ENCODE measurements at regions not wholly inside any gene's neighbourhood (a gene's known extent, or its start where the extent isn't known, plus 50 kb on each side); places are given as distances from the start of the nearest gene placed in this dataset.

- no peaks in the 10 kb centered on the region for H3K9me3 Mint-ChIP-seq
- ATAC-seq (replicated peaks) (no peak), DNase-seq (no peak)
- H3K27me3 Mint-ChIP-seq, result peaks cover 10 to 44% of the 10 kb centered on the region in 2 donors
- no peaks in the 10 kb centered on the region for H3K4me1 Mint-ChIP-seq (ENCODE audit: low read depth in 2 of 2)
- H3K4me3 Mint-ChIP-seq, result no peak overlapping the region
- H3K27ac Mint-ChIP-seq, result no peak overlapping the region
- no peaks in the 10 kb centered on the region for H3K36me3 Mint-ChIP-seq (ENCODE audit: insufficient read depth)
Measured at GRCh38 chr20:40441771-40442170, 247.3 kb downstream of the MAFB start.

GRCh38 chr20:40438161-40438830 is 250.7 kb downstream of the MAFB start:
- ATAC-seq (replicated peaks) (no peak), DNase-seq (no peak)
- Mint-ChIP-seq H3K27ac (no peak overlapping the region), H3K4me3 (no peak overlapping the region), H3K9me3 (no peaks in the 10 kb centered on the region), H3K27me3 (peaks cover 9 to 20% of the 10 kb centered on the region in 2 donors), H3K4me1 (ENCODE audit: low read depth in 2 of 2) (no peaks in the 10 kb centered on the region), H3K36me3 (ENCODE audit: insufficient read depth) (no peaks in the 10 kb centered on the region)

- H3K36me3 Mint-ChIP-seq (ENCODE audit: insufficient read depth), result no peaks in the 10 kb centered on the region
- H3K4me3 Mint-ChIP-seq, result no peak overlapping the region
- DNase-seq, result no peak
- no peak overlapping the region for H3K27ac Mint-ChIP-seq
- no peaks in the 10 kb centered on the region for H3K4me1 Mint-ChIP-seq (ENCODE audit: low read depth in 2 of 2)
- peaks cover 16 to 17% of the 10 kb centered on the region in 2 donors for H3K27me3 Mint-ChIP-seq
- H3K9me3 Mint-ChIP-seq, result no peaks in the 10 kb centered on the region
- ATAC-seq (replicated peaks), result no peak
Measured at GRCh38 chr20:40436011-40436410, 253.0 kb downstream of the MAFB start.

- peaks cover 0 to 1% of the 10 kb centered on the region in 2 donors for H3K9me3 Mint-ChIP-seq
- no peak overlapping the region for H3K27ac Mint-ChIP-seq
- no peak overlapping the region for H3K4me3 Mint-ChIP-seq
- no peaks in the 10 kb centered on the region for H3K4me1 Mint-ChIP-seq (ENCODE audit: low read depth in 2 of 2)
- no peak for DNase-seq
- ATAC-seq (replicated peaks), result no peak
- no peaks in the 10 kb centered on the region for H3K36me3 Mint-ChIP-seq (ENCODE audit: insufficient read depth)
- peaks cover 21% of the 10 kb centered on the region in 2 donors for H3K27me3 Mint-ChIP-seq
Measured at GRCh38 chr20:40435146-40435895, 253.7 kb downstream of the MAFB start.

GRCh38 chr20:40434122-40434521 is 254.9 kb downstream of the MAFB start:
- ATAC-seq (replicated peaks) (no peak), DNase-seq (no peak)
- Mint-ChIP-seq H3K9me3 (peaks cover 0 to 1% of the 10 kb centered on the region in 2 donors), H3K4me3 (no peak overlapping the region), H3K27me3 (peaks cover 21 to 23% of the 10 kb centered on the region in 2 donors), H3K27ac (no peak overlapping the region), H3K36me3 (ENCODE audit: insufficient read depth) (no peaks in the 10 kb centered on the region), H3K4me1 (ENCODE audit: low read depth in 2 of 2) (no peaks in the 10 kb centered on the region)

- no peak for ATAC-seq (replicated peaks)
Measured at GRCh38 chr20:40433341-40433861, 255.6 kb downstream of the MAFB start.

GRCh38 chr20:40431611-40432010 is 257.4 kb downstream of the MAFB start:
- peaks cover 16 to 33% of the 10 kb centered on the region in 2 donors for H3K27me3 Mint-ChIP-seq
- H3K4me1 Mint-ChIP-seq (ENCODE audit: low read depth in 2 of 2), result no peaks in the 10 kb centered on the region
- no peaks in the 10 kb centered on the region for H3K36me3 Mint-ChIP-seq (ENCODE audit: insufficient read depth)
- H3K9me3 Mint-ChIP-seq, result peaks cover 0 to 1% of the 10 kb centered on the region in 2 donors
- H3K4me3 Mint-ChIP-seq, result no peak overlapping the region
- H3K27ac Mint-ChIP-seq, result no peak overlapping the region
- no peak for DNase-seq
- ATAC-seq (replicated peaks), result no peak

More at GRCh38 chr20:40433341-40433861, 255.6 kb downstream of the MAFB start:
- H3K27ac Mint-ChIP-seq, result no peak overlapping the region
- H3K4me3 Mint-ChIP-seq, result no peak overlapping the region
- peaks cover 0 to 1% of the 10 kb centered on the region in 2 donors for H3K9me3 Mint-ChIP-seq
- H3K4me1 Mint-ChIP-seq (ENCODE audit: low read depth in 2 of 2), result no peaks in the 10 kb centered on the region
- no peak for DNase-seq
- H3K27me3 Mint-ChIP-seq, result peaks cover 21 to 29% of the 10 kb centered on the region in 2 donors
- H3K36me3 Mint-ChIP-seq (ENCODE audit: insufficient read depth), result no peaks in the 10 kb centered on the region

GRCh38 chr20:40431112-40431511 is 257.9 kb downstream of the MAFB start:
- Mint-ChIP-seq H3K27ac (no peak overlapping the region), H3K4me3 (no peak overlapping the region), H3K9me3 (peaks cover 0 to 1% of the 10 kb centered on the region in 2 donors), H3K27me3 (peaks cover 12 to 33% of the 10 kb centered on the region in 2 donors), H3K4me1 (ENCODE audit: low read depth in 2 of 2) (no peaks in the 10 kb centered on the region), H3K36me3 (ENCODE audit: insufficient read depth) (no peaks in the 10 kb centered on the region)
- DNase-seq (no peak), ATAC-seq (replicated peaks) (no peak)

GRCh38 chr20:40427026-40427425 is 262.0 kb downstream of the MAFB start:
- peaks cover 0 to 1% of the 10 kb centered on the region in 2 donors for H3K9me3 Mint-ChIP-seq
- H3K4me3 Mint-ChIP-seq, result no peak overlapping the region
- no peaks in the 10 kb centered on the region for H3K36me3 Mint-ChIP-seq (ENCODE audit: insufficient read depth)
- ATAC-seq (replicated peaks) (no peak), DNase-seq (no peak)
- no peak overlapping the region for H3K27ac Mint-ChIP-seq
- no peaks in the 10 kb centered on the region for H3K4me1 Mint-ChIP-seq (ENCODE audit: low read depth in 2 of 2)
- peaks cover 8 to 29% of the 10 kb centered on the region in 2 donors for H3K27me3 Mint-ChIP-seq

GRCh38 chr20:40424695-40425094 is 264.3 kb downstream of the MAFB start:
- ATAC-seq (replicated peaks) (no peak), DNase-seq (no peak)
- no peaks in the 10 kb centered on the region for H3K4me1 Mint-ChIP-seq (ENCODE audit: low read depth in 2 of 2)
- H3K36me3 Mint-ChIP-seq (ENCODE audit: insufficient read depth), result no peaks in the 10 kb centered on the region
- H3K27ac Mint-ChIP-seq, result no peak overlapping the region
- H3K27me3 Mint-ChIP-seq, result peaks cover 0 to 9% of the 10 kb centered on the region in 2 donors
- no peak overlapping the region for H3K4me3 Mint-ChIP-seq
- H3K9me3 Mint-ChIP-seq, result no peaks in the 10 kb centered on the region

GRCh38 chr20:40422656-40423055 is 266.4 kb downstream of the MAFB start:
- Mint-ChIP-seq H3K9me3 (no peaks in the 10 kb centered on the region), H3K27ac (no peak overlapping the region), H3K36me3 (ENCODE audit: insufficient read depth) (no peaks in the 10 kb centered on the region), H3K4me1 (ENCODE audit: low read depth in 2 of 2) (no peaks in the 10 kb centered on the region), H3K27me3 (no peaks in the 10 kb centered on the region), H3K4me3 (no peak overlapping the region)
- DNase-seq (no peak), ATAC-seq (replicated peaks) (no peak)

GRCh38 chr20:40416274-40416673 is 272.8 kb downstream of the MAFB start:
- Mint-ChIP-seq H3K4me1 (ENCODE audit: low read depth in 2 of 2) (no peaks in the 10 kb centered on the region), H3K27me3 (peaks cover 0 to 17% of the 10 kb centered on the region in 2 donors), H3K27ac (no peak overlapping the region), H3K4me3 (no peak overlapping the region), H3K9me3 (no peaks in the 10 kb centered on the region), H3K36me3 (ENCODE audit: insufficient read depth) (no peaks in the 10 kb centered on the region)
- DNase-seq (no peak), ATAC-seq (replicated peaks) (no peak)

- Mint-ChIP-seq H3K36me3 (ENCODE audit: insufficient read depth) (no peaks in the 10 kb centered on the region), H3K4me1 (ENCODE audit: low read depth in 2 of 2) (no peaks in the 10 kb centered on the region), H3K27ac (no peak overlapping the region), H3K9me3 (no peaks in the 10 kb centered on the region), H3K4me3 (no peak overlapping the region), H3K27me3 (peaks cover 0 to 30% of the 10 kb centered on the region in 2 donors)
- ATAC-seq (replicated peaks) (no peak), DNase-seq (no peak)
Measured at GRCh38 chr20:40414843-40415615, 274.0 kb downstream of the MAFB start.
